T-helper 2 cell treated with Interferon-gamma antibody and Interleukin-4, amounts not matched to agents 100 ng/mL and 5 ng/mL, for 36 hours (primary cell): ENCODE measurements at regions not wholly inside any gene's neighbourhood (a gene's known extent, or its start where the extent isn't known, plus 50 kb on each side); places are given as distances from the start of the nearest gene placed in this dataset.
"Not testable (repeated sequence)": the region's sequence is repeated elsewhere in the genome, so short reads cannot be mapped to it uniquely, and the experiment has no call there.

Experiments used
- intact Hi-C: fragments of 100-400 bp; cut with micrococcal nuclease; formaldehyde crosslinking; loops from one replicate; pipeline ENCODE4 v1.15.1; 2023

GRCh38 chr2:8608411-8608954 is 73.4 kb upstream of the ID2 start:
- intact Hi-C loops: loop anchor here (1.0 to 2.0 kb wide), 4 partner anchors 63 to 1182 kb away; no protein-coding TSS in a partner anchor

DNA sequence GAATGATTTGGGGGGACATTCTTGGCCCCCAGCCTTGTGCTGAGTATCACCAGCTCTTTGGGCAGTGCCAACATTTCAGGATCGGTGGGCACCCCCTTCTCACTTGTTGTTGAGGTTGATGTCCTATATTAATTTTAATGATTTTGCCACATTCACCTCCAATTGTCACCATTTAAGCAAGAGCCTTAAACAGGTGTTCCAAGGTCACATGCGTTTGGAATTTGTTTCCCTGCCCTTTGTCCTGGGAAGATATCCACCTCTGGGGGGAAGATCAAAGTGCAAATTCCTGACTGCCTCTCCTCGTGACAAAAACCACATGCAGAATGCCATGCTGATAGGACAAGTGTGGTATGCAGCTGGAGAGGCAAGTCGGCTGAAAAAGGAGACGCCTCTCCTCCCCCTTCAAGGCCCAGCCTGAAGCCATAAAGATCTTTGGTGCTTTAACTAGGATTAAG is 72.5 kb upstream of the ID2 start:
- intact Hi-C loops: loop anchor here (2.0 kb wide), 2 partner anchors 307 to 1183 kb away; no protein-coding TSS in a partner anchor

DNA sequence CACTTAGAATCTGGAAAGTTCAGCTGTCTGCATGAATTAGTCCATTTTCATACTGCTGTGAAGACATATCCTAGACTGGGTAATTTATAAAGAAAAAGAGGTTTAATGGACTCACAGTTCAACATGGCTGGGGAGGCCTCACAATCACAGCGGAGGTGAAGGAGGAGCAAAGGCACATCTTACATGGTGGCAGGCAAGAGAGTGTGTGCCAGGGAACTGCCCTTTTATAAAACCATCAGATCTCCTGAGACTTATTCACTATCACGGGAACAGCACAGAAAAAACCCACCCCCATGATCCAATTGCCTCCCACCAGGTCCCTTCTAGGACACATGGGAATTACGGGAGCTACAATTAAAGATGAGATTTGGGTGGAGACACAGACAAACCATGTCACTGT is 71.1 kb upstream of the ID2 start:
- intact Hi-C loops: not testable (repeated sequence)

DNA sequence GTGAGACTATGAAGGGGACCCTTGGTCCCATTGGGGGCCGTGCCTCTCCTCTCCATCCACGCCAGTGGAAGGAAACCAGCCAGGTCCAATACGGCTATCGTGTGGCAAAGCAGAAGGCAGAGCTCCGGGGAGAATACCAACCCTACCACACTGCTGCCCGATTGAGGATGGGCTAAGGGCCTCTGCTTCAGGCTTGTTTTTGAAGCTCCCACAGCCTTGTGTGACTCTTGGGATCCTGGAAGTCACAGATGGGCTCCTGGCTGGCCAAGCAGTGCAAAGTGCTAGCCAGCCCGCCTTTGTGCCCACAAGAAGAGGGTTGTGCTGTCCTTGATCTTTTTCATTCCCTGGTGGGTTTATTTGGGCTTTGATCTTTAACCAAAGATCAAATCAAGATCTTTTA is 70.6 kb upstream of the ID2 start:
- intact Hi-C loops: no loop called here

GRCh38 chr2:8611700-8612099 is 70.2 kb upstream of the ID2 start:
- intact Hi-C loops: no loop called here

DNA sequence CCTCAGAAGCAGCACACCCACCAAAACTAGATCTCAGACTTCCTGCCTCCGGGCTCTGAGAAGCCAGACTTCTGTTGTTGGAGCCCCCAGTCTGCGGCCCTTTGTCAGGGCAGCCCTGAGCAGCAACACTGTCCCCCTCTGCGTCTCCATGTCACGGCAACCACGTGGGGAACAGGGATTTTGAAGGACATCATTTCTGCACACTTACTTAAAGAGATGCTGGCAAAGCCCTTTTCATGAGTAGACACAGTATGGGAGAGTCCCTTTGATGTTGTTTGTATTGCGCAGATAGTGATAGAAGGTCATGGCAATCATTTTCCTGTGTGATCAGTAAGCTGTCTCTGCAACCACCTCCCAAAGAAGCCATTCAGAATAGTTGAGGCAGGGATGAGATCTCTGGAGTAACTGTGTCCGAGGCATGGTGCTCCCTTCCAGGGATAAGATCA is 69.1 kb upstream of the ID2 start:
- intact Hi-C loops: no loop called here

DNA sequence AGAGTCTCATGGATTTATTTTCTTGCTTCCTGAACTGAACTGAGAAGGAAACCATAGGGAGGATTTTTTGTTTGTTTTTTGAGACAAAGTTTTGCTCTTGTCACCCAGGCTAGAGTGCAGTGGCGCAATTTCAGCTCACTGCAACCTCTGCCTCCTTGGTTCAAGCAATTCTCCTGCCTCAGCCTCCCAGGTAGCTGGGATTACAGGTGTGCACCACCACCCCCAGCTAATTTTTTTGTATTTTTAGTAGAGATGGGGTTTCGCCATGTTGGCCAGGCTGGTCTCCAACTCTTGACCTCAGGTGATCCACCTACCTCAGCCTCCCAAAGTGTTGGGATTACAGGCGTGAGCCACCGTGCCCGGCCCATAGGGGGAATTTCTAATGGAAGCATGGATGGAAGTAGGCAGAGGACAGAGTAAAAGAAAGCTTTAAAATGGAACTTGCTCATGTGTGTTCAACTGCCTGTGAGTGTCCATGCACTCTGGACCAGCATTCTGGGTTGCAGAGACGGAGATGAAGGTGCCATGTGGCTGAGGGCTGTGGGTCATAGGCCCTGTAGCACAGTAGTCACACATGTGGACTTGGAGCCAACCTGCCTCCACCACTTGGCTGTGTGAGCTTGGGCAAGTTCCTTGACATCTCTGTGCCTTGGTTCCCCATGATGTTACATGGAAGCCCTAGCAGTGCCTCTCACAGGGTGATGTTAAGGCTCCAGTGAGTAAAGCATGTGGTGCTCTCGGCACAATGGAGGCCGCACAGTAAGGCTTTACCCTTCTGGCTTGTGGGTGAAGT is 68.5 kb upstream of the ID2 start:
- intact Hi-C loops: not testable (repeated sequence)

- intact Hi-C loops: no loop called here
Observed at GRCh38 chr2:8614646-8615045, 67.2 kb upstream of the ID2 start.

DNA sequence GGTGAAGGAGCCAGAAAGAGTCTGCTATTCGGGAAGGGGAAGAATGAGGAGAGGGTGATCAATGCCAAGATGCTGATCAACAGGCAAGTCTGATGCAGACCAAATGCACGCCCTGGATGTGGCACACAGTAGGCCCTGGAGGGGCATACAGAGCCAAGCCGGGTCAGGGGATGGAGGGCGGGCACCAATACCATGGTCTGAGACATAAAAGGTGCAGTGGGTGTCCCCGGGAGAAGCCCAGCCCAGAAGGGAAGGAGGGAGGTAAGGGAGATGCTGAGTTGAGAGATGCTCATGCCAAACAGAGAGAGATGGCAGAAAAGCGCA is 66.6 kb upstream of the ID2 start:
- intact Hi-C loops: no loop called here

GRCh38 chr2:8615576-8616281 is 66.1 kb upstream of the ID2 start:
- intact Hi-C loops: no loop called here

DNA sequence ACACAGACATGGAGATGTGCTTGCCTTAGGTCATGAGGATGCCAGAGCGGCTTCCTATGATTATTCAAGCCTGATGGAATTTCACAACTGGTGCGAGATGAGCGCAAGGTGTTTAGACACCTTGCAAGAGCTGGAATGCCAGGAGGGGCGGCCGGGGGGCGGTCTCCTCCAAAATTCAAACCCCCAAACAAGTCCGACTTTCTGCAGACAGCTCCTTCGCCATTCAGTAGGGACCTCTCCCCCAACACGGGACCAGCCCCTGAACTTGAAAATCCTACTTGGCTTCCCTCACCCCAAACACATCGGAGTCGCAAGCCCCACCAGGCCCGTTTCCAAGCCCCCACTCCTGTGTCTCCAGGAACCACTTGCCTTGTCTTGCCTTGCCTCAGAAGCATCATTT is 64.8 kb upstream of the ID2 start:
- intact Hi-C loops: no loop called here

DNA sequence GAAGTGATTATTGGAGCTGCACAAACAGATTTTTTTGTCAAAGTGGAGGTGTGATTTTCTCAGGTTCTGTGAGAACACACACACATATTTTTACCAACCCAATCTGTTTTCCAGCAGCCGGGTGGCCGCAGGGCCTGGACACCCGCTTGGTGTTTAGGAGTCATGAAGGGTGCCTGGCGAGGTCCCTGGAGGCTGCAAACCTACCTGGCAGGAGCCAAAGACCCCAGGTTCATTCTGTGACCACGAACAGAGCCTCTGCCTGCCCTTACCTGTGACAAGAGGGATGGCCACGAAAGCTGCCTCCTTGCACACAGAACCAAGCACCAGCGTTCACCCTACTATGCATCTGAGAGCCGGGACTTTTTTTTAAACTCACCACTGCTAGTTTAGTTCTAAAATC is 64.3 kb upstream of the ID2 start:
- intact Hi-C loops: no loop called here

- intact Hi-C loops: no loop called here
Observed at GRCh38 chr2:8619071-8619470, 62.8 kb upstream of the ID2 start.

GRCh38 chr2:8620611-8621382 is 61.1 kb upstream of the ID2 start:
- intact Hi-C loops: no loop called here

GRCh38 chr2:8622199-8622911 is 59.5 kb upstream of the ID2 start:
- intact Hi-C loops: no loop called here

GRCh38 chr2:8622924-8623465 is 58.9 kb upstream of the ID2 start:
- intact Hi-C loops: no loop called here

GRCh38 chr2:8623576-8623957 is 58.3 kb upstream of the ID2 start:
- intact Hi-C loops: no loop called here

DNA sequence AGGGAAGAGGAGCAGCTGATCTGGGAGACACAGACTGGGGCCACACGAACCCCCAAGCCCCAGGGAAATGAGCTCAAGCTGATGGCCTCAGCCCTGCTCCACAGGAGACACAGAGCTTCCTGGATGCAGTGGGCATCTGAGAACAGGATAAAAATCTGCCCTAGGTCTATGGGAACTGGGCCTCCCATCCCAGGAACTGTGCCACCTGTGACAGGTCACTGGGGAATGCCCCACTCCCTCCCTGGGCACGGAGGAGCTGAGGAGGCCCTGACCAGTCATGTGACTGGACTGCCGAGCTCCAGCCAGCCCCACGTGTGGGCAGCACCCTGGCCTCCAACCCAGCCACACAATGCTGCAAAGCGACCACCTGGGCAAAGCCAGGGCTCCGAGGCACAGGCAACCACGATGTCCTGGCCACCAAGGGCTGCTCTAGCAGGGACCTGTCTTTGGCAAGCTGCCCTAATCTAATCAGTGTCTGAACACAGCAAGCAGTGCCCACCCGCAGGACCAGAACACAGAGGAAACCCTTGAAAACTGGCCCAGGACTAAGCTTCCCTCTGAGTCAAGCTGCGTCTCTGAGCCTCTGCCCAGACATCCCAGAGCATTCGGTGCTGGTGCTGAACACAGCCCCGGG is 57.8 kb upstream of the ID2 start:
- intact Hi-C loops: no loop called here

- intact Hi-C loops: no loop called here
Observed at GRCh38 chr2:8624855-8625398, 56.9 kb upstream of the ID2 start.
